HG02610 (cell line): ENCODE measurements at regions not wholly inside any gene's neighbourhood (a gene's known extent, or its start where the extent isn't known, plus 50 kb on each side); places are given as distances from the start of the nearest gene placed in this dataset.

Experiments
- ATAC-seq: cut with Tn5 transposase; IDR thresholded peaks from one replicate; pipeline ENCODE4 v1.9.1; 2021; ENCODE audit warnings: mild to moderate bottlenecking, moderate library complexity; ENCODE audit not compliant: unreplicated experiment

DNA sequence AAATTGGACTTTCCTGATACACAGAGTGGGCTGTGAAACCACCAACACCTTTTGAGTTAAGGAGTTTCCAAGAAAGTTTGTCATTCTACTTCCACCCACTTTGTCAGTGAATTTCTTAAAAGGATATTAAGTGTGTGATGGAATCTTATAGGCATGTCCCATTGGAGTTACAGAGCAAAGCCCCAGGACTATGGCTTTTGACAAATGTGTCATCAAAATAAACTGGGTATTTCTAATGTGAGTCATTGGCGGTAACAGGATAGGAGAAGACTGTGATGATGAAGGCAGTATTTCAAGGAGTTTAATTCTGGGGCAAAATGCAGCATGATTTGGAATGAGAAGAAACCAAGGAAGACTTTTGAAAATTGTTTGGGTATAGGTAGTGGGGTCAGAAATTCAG is 1013.8 kb upstream of the EEF2KMT start:
- ATAC-seq, result no peak

DNA sequence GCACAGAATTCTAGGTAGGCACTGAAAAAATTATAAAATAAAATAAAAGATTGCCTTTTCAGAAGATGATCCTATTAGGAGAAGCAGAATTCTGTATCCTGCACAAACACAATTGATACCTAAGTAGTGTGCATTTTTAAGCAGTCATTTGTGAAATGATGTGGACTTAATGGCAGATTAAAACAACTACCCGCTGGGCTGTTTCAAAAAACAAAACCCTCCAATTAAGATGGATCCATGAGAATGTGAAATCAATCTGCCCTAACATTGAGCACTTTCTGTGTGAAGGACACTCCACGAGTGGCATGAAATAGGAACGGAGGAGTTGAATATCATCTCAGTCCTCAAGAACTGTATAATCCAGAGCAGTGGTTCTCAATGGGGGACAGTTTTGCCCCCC is 1012.8 kb upstream of the EEF2KMT start:
- ATAC-seq, result no peak

DNA sequence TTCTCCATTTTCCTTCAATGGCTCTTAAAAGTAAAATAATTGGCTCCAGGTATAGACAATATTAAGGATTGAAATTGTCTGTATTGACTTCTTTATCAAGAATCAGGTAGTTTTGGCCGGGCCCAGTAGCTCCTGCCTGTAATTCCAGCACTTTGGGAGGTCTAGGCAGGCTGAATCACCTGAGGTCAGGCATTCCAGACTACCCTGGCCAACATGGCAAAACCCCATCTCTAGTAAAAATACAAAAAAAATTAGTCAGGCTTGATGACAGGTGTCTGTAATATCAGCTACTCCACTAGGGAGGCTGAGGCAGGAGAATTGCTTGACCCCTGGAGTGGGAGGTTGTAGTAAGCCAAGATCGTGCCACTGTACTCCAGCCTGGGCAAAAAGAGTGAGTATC is 1008.5 kb upstream of the EEF2KMT start:
- no peak for ATAC-seq

DNA sequence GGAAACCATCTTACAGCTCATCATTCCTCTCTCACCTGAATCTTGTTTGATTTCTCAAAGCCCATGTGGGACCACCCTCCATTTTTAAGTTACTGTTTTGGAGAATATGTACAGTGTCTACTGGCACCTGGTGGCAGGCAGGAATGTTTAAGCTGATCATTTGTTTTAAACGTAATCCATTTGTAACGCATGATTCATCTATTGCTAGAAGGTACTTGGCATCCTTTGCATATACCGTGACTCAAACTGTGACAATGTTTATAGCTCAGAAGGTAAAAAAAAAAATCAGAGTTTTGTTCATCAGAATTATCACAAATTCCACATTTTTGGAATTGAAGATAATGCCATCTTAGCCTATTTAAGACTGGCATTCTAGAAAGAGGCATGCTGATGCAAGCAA is 1007.5 kb upstream of the EEF2KMT start:
- ATAC-seq, result no peak

- ATAC-seq, result no peak
Measured at GRCh38 chr16:6104428-6104827, 1006.8 kb upstream of the EEF2KMT start.

DNA sequence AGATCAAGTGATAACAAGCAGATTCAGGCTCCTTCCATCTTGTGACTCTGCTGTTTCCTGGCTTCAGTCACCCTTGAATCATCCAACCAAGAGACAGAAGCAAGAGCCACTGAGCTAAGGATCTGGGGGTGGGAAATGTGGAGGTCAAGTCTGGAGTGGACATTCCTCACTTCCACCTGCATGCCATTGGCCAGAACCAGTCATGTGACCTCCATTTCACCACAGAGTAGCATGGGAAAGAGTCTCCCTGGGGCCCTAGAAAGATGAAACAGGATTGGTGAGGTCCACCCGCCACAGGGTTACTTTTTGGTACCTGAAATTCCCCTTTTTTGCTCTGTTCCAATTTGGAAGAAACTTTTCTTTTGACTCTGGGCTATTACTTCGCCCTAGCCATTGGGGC is 1006.0 kb upstream of the EEF2KMT start:
- no peak for ATAC-seq

DNA sequence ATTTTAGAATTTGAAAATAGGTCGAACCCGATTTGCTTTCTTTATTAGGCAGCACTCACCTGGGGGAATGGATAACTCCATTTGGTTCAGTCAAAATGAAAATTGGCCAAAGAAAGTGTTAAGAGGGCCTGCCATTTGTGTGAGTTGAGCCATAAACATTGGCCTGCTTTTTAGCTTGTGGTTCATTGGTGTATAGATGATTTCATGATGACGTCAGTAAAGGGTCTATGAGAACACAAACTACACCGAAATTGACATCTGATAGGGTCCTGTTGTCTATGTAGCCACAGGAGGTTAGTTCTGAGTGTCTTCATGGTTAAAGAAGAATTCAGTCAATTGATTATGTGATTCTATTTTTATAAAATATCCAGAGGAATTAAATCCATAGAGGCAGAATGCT is 1001.5 kb upstream of the EEF2KMT start:
- no peak for ATAC-seq

DNA sequence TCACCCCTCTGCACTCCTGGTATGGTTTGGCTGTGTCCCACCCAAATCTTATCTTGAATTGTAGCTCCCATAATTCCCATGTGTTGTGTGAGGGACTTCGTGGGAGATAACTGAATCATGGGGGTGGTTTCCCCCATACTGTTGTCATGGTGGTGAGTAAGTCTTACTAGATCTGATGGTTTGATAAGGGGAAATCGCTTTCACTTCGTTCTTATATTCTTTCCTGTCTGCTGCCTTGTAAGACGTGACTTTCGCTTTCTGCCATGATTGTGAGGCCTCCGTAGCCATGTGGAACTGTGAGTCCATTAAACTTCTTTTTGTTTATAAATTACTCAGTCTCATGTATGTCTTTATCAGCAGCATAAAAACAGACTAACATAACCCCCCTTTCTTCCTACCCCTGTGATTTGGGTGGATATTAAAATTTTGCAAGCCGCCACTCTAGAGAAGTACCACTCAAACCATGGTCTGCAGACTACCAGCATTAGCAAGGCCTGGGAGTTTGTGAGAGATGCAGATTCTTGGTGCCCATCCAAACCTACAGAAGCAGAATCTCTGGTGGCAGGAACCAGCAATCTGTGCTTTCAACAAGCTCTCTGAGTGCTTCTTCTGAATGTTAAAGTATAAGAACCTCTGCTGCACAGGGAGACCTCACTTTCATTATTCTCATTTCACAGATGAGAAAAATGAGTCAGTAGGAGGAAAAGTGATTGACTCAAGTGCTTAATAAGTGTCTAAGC is 999.5 kb upstream of the EEF2KMT start:
- no peak for ATAC-seq

GRCh38 chr16:6095414-6095813 is 997.8 kb upstream of the EEF2KMT start:
- no peak for ATAC-seq

DNA sequence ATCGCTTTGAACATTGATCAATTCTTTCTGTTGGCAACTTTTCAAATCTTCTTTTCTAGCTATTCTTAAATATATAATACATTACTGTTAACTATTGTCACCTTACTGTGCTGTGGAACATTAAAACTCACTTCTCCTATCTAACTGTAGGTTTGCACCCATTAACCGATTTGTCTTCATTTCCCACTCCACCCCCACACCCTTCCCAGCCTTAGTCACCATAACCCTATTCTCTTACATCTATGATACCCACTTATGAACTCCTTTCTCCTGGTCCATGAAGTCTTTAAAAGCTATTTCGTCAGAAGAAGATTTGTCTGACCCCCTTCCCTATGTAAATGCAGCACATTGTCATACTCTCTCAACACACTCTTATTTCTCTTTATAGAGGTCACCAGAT is 993.4 kb upstream of the EEF2KMT start:
- ATAC-seq, result no peak

- no peak for ATAC-seq
Measured at GRCh38 chr16:6081320-6081976, 983.9 kb upstream of the EEF2KMT start.

DNA sequence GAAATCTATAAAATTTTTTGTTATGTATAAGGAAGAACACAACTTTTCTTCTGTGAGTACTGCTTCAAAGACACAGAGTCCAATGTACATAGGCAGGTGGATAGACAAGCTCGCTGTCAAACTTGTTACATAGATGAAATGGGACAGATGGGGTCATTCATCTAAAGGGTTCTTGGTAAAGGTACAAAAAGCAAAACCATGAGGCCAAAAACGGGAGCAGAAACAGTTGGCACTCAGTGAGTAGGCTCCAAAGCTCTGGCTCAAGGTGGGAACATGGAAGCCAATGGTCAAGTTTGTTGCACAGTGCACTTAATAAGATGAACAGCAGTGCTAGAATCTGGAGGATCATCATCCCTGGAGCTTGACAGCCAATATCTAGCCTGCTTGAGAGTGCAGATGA is 979.0 kb upstream of the EEF2KMT start:
- ATAC-seq, result no peak

- ATAC-seq, result no peak
Measured at GRCh38 chr16:6068063-6068462, 970.5 kb upstream of the EEF2KMT start.

- ATAC-seq, result no peak
Measured at GRCh38 chr16:6066652-6067051, 969.1 kb upstream of the EEF2KMT start.

DNA sequence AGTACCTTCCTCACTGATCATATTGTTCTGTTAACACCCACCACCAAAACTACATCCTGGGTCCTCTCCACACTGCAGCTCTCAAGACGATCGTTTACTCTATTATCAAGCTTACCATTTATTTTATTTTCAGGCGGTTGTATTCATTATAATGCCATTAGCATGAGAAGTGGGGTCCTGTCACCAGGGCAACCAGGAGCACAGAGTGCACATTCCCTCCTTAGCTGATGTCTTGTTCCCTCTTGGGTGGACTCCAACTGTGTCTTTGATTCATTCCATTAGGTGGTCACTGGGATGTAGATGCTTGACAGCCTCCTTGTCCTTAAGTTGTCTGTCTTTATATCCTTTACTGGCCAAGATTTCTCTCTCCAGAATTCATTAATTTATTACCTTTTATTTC is 965.9 kb upstream of the EEF2KMT start:
- no peak for ATAC-seq

- no peak for ATAC-seq
Measured at GRCh38 chr16:6059671-6060070, 962.1 kb upstream of the EEF2KMT start.

DNA sequence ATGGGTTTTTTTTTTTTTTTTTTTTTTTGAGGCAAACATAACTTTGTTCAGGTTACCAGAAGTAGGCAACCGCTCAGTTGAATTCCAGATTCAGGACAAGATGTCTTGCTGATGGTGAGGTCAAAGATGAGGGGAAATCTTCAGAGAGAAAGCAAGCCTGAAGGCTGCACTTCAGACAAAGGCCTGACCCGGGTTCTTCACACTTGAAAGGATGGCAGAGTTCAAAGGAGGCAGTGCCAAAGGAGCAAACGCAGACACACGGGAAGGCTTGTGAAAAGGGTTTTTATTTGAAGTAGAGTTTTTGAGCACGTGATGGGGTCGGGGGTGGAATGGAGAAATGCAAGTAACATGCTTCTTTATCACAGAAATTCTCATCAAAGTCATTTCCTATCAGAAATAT is 960.2 kb upstream of the EEF2KMT start:
- no peak for ATAC-seq

DNA sequence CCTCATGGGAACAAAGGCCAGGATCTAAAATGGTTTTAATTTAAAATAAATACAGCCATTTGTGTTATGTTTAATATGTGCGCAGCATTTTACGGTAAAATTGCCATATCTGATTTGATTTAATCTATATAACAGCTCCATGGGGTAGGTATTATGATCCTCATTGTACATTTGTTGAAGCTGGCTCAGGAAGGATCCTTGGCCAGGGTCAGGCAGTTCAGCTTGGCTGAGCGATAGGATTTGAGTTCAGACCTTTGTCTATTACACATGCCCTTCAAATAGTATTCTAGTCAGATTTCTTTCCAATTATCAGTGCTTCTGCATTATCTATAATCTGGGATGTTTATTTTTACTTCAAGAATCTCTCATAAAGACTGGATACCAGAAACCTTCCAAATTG is 950.4 kb upstream of the EEF2KMT start:
- ATAC-seq, result no peak

DNA sequence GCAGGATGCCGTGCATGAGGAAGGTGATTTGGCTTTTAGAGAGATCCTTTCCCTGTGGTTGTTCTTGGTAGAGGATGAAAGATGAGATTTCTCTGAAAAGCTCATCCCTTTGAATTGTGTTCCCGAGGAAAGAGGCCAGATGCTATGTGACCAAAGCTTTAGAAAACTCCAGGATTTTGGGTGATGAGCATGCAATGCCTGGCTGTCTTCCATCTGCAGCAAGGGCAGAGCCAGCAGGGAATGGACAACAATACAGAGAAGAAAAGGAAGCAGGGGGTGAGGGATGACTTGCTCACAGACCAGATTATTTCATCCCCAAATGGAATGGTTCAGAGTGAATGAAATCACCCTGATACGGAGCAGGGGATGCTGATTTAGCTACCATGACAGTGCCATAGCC is 949.7 kb upstream of the EEF2KMT start:
- no peak for ATAC-seq

GRCh38 chr16:6038941-6039645 is 941.5 kb upstream of the EEF2KMT start:
- no peak for ATAC-seq

DNA sequence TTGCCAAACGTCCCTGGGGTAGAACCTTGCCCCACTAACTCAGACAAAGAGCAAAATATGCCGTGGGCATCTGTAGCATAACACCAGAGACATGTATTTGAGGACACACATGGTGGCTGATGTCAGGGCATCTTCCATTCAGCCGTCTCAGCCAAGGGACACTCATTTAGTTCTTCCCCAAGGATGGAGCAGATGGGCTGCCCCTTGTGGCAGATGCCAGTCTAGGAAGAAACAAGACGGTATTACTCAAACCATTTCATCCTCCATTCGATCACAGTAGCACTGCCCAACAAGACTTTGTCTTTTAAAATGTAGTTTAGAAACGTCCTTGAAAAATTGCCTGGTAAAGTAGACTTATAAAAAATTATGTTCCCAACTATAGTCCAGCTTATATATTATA is 937.6 kb upstream of the EEF2KMT start:
- ATAC-seq, result no peak

DNA sequence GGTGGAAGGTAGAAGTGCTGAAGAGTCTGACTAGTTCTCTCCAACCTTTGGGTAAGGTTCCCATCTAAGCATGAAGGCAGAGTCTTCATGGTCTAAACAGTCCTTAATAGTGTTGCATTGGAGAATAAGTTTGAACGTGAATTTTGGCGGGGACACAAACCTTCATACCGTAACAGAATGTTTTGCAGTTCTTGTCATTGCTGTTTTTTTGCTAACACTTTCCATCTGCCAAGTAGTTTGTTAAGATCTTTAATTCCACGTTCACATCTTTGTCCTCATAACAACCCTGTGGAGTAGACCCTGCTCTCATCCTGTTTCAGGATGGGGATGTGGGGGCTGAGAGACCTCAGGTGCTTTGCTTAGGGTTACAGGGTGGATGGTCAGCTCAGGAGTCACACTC is 936.9 kb upstream of the EEF2KMT start:
- ATAC-seq, result no peak
